NCI-H2171 (cell line): ENCODE measurements at regions not wholly inside any gene's neighbourhood (a gene's known extent, or its start where the extent isn't known, plus 50 kb on each side); places are given as distances from the start of the nearest gene placed in this dataset.
"Not testable (repeated sequence)": the region's sequence is repeated elsewhere in the genome, so short reads cannot be mapped to it uniquely, and the experiment has no call there.

Experiments
- DNase-seq: peaks from one replicate; lab custom pipeline; 2025; lab: John Stamatoyannopoulos, UW

DNA sequence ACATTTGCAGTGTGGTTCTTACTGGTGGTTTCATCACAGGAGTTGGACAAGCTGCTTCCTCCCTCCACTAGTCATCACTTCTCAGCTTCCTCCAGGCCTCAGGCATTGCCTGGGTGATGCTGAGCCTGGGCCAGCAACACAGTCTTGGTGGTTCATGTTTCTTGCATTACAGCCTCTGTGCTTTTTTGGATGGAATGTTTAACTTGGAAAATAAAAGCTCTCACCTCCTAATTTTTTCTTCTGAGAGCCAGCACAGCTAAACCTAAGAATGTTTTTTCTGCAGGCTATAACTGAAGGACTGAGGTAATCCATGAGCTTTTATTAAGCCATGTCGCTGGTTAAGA, 66.1 kb upstream of the RHOU start:
- DNase-seq, result no peak

DNA sequence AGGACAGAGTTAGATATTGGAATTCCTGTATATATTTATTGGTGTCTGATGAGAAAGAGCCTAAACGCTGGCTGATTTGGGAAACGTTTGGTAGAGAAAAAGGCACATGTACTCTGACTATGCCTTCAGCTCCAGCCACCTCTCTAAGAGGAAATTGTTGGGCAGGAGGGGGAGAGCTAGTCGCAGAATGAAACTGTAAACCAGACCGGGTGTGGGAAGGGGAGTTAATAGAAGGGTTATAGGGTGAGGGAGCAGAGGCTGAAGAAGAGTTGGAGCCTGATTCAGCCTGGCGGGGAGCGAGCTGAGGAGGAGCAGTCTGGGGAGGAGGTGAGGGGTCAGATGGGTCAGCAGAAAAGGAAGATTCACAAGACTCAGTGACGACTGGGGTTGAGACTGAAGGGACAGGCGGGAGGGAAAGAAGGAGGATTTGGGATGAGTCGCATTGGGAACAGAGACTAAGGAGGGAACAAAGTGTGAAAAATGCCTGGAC, 54.2 kb upstream of the RHOU start:
- not testable (repeated sequence) for DNase-seq

DNA sequence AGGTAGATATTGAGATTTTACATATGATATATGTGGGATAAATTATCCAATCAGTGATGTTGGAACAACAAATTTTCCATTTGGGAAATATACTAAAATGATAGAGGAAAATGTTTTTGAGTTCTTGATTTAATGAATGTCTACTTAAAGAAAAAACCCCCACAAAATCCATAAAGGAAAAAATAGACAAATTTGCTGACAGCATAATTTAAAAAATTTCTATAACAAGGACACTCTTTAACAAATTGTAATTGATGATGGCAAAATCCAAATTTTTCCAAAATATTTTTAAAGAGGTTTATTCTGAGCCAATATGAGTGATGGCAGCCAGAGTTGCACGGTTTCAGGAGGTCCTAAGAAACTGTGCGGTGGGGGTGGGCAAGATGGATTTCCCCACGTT, 51.9 kb upstream of the RHOU start:
- DNase-seq, result no peak

DNA sequence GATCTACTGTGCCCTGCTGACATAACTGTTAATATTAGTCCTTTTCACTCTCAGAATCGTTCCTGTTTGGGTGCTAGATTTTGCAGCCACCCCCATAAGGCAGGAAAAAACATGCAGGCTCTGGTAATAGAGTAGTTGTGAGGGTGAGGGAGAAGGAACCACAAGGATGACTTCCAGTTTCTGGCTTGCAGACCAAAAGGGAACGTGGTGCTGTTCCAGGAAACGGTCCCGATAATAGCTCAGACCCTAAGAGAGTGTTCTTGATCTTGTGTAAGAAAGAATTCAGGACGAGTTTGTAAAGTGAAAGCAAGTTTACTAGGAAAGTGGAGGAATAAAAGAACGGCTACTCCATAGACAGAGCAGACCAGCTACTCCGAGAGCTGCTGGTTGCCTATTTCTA, 50.7 kb upstream of the RHOU start:
- DNase-seq, result no peak

DNA sequence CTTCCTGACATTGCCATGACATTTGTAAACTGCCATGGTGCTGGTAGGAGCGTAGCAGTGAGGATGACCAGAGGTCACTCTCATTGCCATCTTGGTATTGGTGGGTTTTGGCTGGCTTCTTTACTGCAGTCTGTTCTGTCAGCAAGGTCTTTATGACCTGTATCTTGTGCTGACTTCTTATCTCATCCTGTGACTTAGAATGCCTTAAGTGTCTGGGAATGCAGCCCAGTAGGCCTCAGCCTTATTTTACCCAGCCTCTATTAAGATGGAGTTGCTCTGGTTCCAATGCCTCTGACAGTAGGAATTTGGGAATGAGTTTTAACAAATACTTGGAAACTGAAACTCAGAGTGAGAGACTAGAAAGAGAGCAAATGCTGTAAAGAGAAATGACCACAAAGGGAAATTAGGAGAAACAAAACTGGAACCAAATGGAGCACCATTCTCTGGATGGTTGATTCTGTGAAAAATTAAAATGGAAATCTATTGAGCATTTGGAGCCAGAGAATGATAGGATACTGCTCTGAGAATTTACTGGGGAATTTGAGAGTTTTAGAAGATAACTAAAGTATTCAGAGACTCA, 50.1 kb upstream of the RHOU start:
- DNase-seq, result no peak
